AG08395 (cell line): ENCODE measurements at regions not wholly inside any gene's neighbourhood (a gene's known extent, or its start where the extent isn't known, plus 50 kb on each side); places are given as distances from the start of the nearest gene placed in this dataset.

ENCODE experiments used
- DNase-seq: peaks from one replicate; pipeline ENCODE4 v3.0.0; 2012; ENCODE audit warnings: mixed read lengths, low spot score

GRCh38 chr13:99436686-99437416, 64.4 kb upstream of the TM9SF2 start:
- DNase-seq, result peak; percentile 85

- DNase-seq, result no peak
Observed at GRCh38 chr13:99439048-99439447, 62.2 kb upstream of the TM9SF2 start.

- DNase-seq, result no peak
Observed at GRCh38 chr13:99439850-99440604, 61.2 kb upstream of the TM9SF2 start.

- peak; percentile 62 for DNase-seq
Observed at GRCh38 chr13:99442273-99442895, 58.9 kb upstream of the TM9SF2 start.

GRCh38 chr13:99446242-99446641, 55.0 kb upstream of the TM9SF2 start:
- no peak for DNase-seq

GRCh38 chr13:99448546-99448945, 52.7 kb upstream of the TM9SF2 start:
- DNase-seq, result no peak

- DNase-seq, result no peak
Observed at GRCh38 chr13:99450416-99450815, 50.9 kb upstream of the TM9SF2 start.
